Upper lobe of left lung (tissue), 4 donors: ENCODE measurements at regions not wholly inside any gene's neighbourhood (a gene's known extent, or its start where the extent isn't known, plus 50 kb on each side); places are given as distances from the start of the nearest gene placed in this dataset.

ENCODE experiments used
- EP300 ChIP-seq, 4 donors: sonication (generic); formaldehyde crosslinking; IDR thresholded peaks; one replicate each; pipeline ENCODE4 v1.5.1; 2017; ENCODE audit warnings: antibody characterized with exemption in 4 of 4, control low read depth in 2 of 4
- POLR2A ChIP-seq, 4 donors: fragments of 450-650 bp; IDR thresholded peaks; one replicate each; pipeline ENCODE4 v1.5.1; 2016 to 2017; ENCODE audit warnings: antibody characterized with exemption in 4 of 4, mild to moderate bottlenecking in 2 of 4
- POLR2AphosphoS5 ChIP-seq, 2 donors: sonication (generic); formaldehyde crosslinking; IDR thresholded peaks; one replicate each; pipeline ENCODE4 v1.5.1; 2017; ENCODE audit warnings: antibody characterized with exemption in 2 of 2
- TF ChIP-seq, protein P1 (sequence below), 6 experiments: fragments of 450-650 bp in 4 of 6; fragments of 200-600 bp in 2 of 6; sonication (generic) in 2 of 6; IDR thresholded peaks; one replicate each; pipeline ENCODE4 v1.5.1; 2016 to 2019; ENCODE audit warnings: antibody characterized with exemption in 6 of 6

GRCh38 chr6:114906096-114906495 lies 563.3 kb upstream of the HS3ST5 start:
- TF ChIP-seq POLR2A (IDR thresholded peaks at IDR 0.05) (no peak), POLR2AphosphoS5 (IDR thresholded peaks at IDR 0.05) (no peak), EP300 (IDR thresholded peaks at IDR 0.05) (no peak)
- TF ChIP-seq, protein P1, sequence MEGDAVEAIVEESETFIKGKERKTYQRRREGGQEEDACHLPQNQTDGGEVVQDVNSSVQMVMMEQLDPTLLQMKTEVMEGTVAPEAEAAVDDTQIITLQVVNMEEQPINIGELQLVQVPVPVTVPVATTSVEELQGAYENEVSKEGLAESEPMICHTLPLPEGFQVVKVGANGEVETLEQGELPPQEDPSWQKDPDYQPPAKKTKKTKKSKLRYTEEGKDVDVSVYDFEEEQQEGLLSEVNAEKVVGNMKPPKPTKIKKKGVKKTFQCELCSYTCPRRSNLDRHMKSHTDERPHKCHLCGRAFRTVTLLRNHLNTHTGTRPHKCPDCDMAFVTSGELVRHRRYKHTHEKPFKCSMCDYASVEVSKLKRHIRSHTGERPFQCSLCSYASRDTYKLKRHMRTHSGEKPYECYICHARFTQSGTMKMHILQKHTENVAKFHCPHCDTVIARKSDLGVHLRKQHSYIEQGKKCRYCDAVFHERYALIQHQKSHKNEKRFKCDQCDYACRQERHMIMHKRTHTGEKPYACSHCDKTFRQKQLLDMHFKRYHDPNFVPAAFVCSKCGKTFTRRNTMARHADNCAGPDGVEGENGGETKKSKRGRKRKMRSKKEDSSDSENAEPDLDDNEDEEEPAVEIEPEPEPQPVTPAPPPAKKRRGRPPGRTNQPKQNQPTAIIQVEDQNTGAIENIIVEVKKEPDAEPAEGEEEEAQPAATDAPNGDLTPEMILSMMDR (IDR thresholded peaks at IDR 0.05), result no peak
